Epithelial cell of proximal tubule (primary cell): ENCODE measurements at regions not wholly inside any gene's neighbourhood (a gene's known extent, or its start where the extent isn't known, plus 50 kb on each side); places are given as distances from the start of the nearest gene placed in this dataset.

Experiments
- DNase-seq: peaks from one replicate; pipeline ENCODE4 v3.0.0-alpha.2; 2011; ENCODE audit warnings: low read depth
- H3K4me3 ChIP-seq: 2 replicates; pipeline ENCODE4 v1.5.1; 2011; ENCODE audit warnings: low read depth, mild to moderate bottlenecking, low read length
- CTCF ChIP-seq: conservative IDR thresholded peaks from 2 replicates; pipeline ENCODE4 v1.5.1; 2012; ENCODE audit warnings: low read depth, mild to moderate bottlenecking, low read length

- no peak for TF ChIP-seq CTCF
- DNase-seq: no peak
- no peak overlapping the region for H3K4me3 ChIP-seq
Observed at GRCh38 chr5:173745557-173745956, 129.1 kb upstream of the BOD1 start.

DNA sequence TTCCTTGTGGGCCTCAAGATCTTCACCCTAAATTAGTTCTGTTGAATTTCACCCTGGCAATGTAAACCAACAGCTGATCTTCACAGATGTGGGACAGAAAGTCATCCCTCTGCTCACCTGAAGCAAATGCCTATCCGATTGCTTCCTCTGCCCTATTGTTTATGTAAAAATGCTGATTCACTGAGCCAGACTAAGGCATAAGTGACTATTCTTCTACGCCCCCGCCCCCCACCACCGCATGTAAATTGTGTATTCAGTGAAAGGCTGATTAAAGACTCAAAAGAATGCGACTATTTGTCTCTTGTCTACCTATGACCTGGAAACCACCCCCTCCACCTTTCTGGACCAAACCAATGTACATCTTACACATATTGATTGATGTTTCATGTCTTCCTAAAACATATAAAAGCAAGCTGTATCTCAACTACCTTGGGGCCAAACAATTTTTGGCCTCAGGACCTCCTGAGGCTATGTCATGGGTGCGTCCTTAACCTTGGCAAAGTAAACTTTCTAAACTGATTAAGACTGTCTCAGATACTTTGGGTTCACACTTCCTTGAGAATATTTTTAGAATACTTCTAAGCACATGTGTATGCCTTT is 129.7 kb upstream of the BOD1 start:
- no peak for TF ChIP-seq CTCF
- H3K4me3 ChIP-seq: no peak overlapping the region
- no peak for DNase-seq

GRCh38 chr5:173747876-173748275 is 131.4 kb upstream of the BOD1 start:
- TF ChIP-seq CTCF: no peak
- no peak overlapping the region for H3K4me3 ChIP-seq
- no peak for DNase-seq

DNA sequence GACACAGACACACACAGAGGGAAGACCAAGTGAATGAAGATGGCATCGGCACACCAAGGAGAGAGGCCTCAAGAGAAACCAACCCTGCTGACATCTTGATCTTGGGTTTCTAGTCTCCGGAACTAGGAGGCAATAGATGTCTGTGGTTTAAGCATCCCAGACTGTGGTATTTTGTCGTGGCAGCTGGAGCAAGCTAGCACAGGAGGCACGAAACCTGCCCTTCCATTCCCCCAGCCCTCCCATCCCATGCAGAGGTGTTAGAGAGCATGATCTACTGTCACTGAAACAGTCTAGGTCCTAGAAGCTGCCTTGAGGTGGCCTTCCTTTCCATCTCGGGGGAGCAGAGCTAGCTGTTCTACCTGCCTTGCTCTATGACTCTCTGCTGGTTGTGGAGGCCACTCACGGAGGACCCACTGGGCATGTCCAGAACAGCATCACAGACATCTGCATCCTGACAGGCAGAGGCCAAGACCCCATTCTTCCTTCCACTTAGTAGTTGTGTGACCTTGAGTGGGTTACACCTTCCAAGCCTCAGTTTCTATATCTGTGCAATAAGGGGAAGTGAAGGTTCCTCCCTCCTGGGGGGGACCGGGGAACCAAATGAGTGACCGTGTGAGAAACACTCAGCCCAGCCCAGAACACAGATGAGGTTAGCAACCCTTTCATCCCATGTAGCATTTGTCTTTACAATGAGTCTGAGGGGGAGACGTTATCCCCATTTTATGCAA is 134.3 kb upstream of the BOD1 start:
- TF ChIP-seq CTCF: no peak
- no peak overlapping the region for H3K4me3 ChIP-seq
- DNase-seq: no peak

- no peak overlapping the region for H3K4me3 ChIP-seq
- DNase-seq: no peak
- no peak for TF ChIP-seq CTCF
Observed at GRCh38 chr5:173751266-173751600, 134.8 kb upstream of the BOD1 start.

DNA sequence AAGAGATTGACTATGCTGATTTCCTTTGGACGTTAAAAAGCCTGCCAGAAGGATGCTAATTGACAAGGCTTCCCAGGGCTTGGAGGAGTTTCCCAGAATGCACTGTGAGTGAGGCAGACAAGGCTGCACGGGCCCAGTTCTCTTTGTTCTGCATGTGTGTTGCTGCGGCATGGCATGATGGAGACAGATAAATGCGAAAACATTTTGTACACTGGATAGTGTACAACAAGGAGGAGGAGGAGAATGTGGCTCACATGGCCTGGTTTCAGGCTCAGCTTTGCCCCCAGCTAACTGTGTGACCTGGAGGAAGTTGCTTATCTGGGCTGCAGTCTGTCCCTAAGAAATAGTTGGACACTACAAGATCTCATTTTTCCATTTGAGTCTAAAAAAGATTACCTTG is 135.5 kb upstream of the CPEB4 start:
- no peak overlapping the region for H3K4me3 ChIP-seq
- no peak for TF ChIP-seq CTCF
- no peak for DNase-seq
